Keratinocyte (primary cell): ENCODE measurements at regions not wholly inside any gene's neighbourhood (a gene's known extent, or its start where the extent isn't known, plus 50 kb on each side); places are given as distances from the start of the nearest gene placed in this dataset.

Source experiments
- DNase-seq: peaks from one replicate; pipeline ENCODE4 v3.0.0-alpha.2; 2011; ENCODE audit warnings: low read depth, missing footprints, low spot score
- FAIRE-seq: peaks from 2 replicates; lab custom pipeline; 2011; peaks lifted over from hg19 to GRCh38; lab: Jason Lieb, UNC
- H2AFZ ChIP-seq: 2 replicates; pipeline ENCODE4 v1.6.0; 2012; ENCODE audit warnings: low read length, control low read depth, inconsistent platforms; ENCODE audit not compliant: control insufficient read depth
- H3K27ac ChIP-seq: 2 replicates; pipeline ENCODE4 v1.5.1; 2011; ENCODE audit warnings: low read length; ENCODE audit not compliant: control insufficient read depth, insufficient read depth
- H3K27me3 ChIP-seq: 3 replicates; pipeline ENCODE4 v1.6.0; 2011; ENCODE audit warnings: low read length; ENCODE audit not compliant: control insufficient read depth, insufficient read depth; ENCODE audit errors: extremely low read depth
- H3K36me3 ChIP-seq, 2 experiments: 2 replicates in 1 of 2; 3 replicates in 1 of 2; pipeline ENCODE4 v1.5.1; 2011; ENCODE audit warnings: low read length in 2 of 2, mild to moderate bottlenecking in 1 of 2; ENCODE audit not compliant: control insufficient read depth in 2 of 2, insufficient read depth in 2 of 2; ENCODE audit errors: extremely low read depth in 1 of 2
- H3K4me1 ChIP-seq: 3 replicates; pipeline ENCODE4 v1.5.1; 2011; ENCODE audit warnings: low read length; ENCODE audit not compliant: control insufficient read depth, insufficient read depth; ENCODE audit errors: extremely low read depth
- H3K4me2 ChIP-seq: 3 replicates; pipeline ENCODE4 v1.6.0; 2011; ENCODE audit warnings: low read depth, low read length; ENCODE audit not compliant: control insufficient read depth, insufficient read depth; ENCODE audit errors: extremely low read depth
- H3K4me3 ChIP-seq, 3 experiments: fragments of 200-600 bp in 1 of 3; sonication (generic) in 1 of 3; 2 replicates in 2 of 3; 3 replicates in 1 of 3; pipeline ENCODE4 v1.5.1; 2011 to 2016; ENCODE audit warnings: low read length in 3 of 3, mild to moderate bottlenecking in 3 of 3, control low read depth in 2 of 3, inconsistent platforms in 1 of 3, low read depth in 1 of 3, mixed read lengths in 1 of 3, mixed run types in 1 of 3, moderate library complexity in 1 of 3; ENCODE audit not compliant: control insufficient read depth in 2 of 3, insufficient read depth in 2 of 3; ENCODE audit errors: extremely low read depth in 1 of 3
- H3K79me2 ChIP-seq: 2 replicates; pipeline ENCODE4 v1.6.0; 2012; ENCODE audit warnings: low read length; ENCODE audit not compliant: control insufficient read depth, insufficient read depth
- H3K9ac ChIP-seq: 3 replicates; pipeline ENCODE4 v1.6.0; 2011; ENCODE audit warnings: low read length; ENCODE audit not compliant: control insufficient read depth, insufficient read depth; ENCODE audit errors: extremely low read depth
- H3K9me1 ChIP-seq: 3 replicates; pipeline ENCODE4 v1.6.0; 2011; ENCODE audit warnings: low read length; ENCODE audit not compliant: control insufficient read depth, insufficient read depth; ENCODE audit errors: extremely low read depth
- H3K9me3 ChIP-seq: 2 replicates; pipeline ENCODE4 v1.5.1; 2012; ENCODE audit warnings: low read depth, low read length; ENCODE audit not compliant: control insufficient read depth
- H4K20me1 ChIP-seq: 3 replicates; pipeline ENCODE4 v1.6.0; 2011; ENCODE audit warnings: low read length; ENCODE audit not compliant: control insufficient read depth, insufficient read depth; ENCODE audit errors: extremely low read depth
- CTCF ChIP-seq, 3 experiments: IDR thresholded peaks in 1 of 3; conservative IDR thresholded peaks in 1 of 3; optimal IDR thresholded peaks in 1 of 3; 2 replicates in 2 of 3; 3 replicates in 1 of 3; pipeline versions ENCODE3 to v1.5.1; 2011; ENCODE audit warnings: low read length in 3 of 3, mild to moderate bottlenecking in 3 of 3, moderate library complexity in 2 of 3, control low read depth in 1 of 3, inconsistent platforms in 1 of 3; ENCODE audit not compliant: insufficient read depth in 2 of 3; ENCODE audit errors: extremely low read depth in 1 of 3
- EZH2 ChIP-seq: IDR thresholded peaks from one replicate; pipeline ENCODE4 v1.6.1; 2012; ENCODE audit warnings: inconsistent platforms, mild to moderate bottlenecking, low read length, moderate library complexity
- dilution Hi-C: fragments of 300-500 bp; cut with MboI; formaldehyde crosslinking; loops from one replicate; pipeline ENCODE4 v1.7.0; 2020; ENCODE audit warnings: low sequenced_read_pairs; ENCODE audit not compliant: extremely low pct_ligation_motif_present

GRCh38 chr9:82820186-82820585 lies 242.8 kb downstream of the RASEF start:
- FAIRE-seq (no peak), DNase-seq (no peak)
- Histone ChIP-seq H2AFZ (no peak overlapping the region), H3K4me1 (no peaks in the 10 kb centered on the region), H3K9ac (no peak overlapping the region), H3K4me2 (no peak overlapping the region), H3K9me1 (no peaks in the 10 kb centered on the region), H3K79me2 (no peaks in the 10 kb centered on the region), H3K36me3 (no peaks in the 10 kb centered on the region), H3K9me3 (no peaks in the 10 kb centered on the region), H3K4me3 (no peak overlapping the region), H3K27me3 (no peaks in the 10 kb centered on the region), H3K27ac (no peak overlapping the region), H4K20me1 (no peaks in the 10 kb centered on the region)
- dilution Hi-C loops, result no loop called here
- TF ChIP-seq CTCF (optimal IDR thresholded peaks at IDR 0.05 in 1 of 3, IDR thresholded peaks at IDR 0.05 in 1 of 3, conservative IDR thresholded peaks at IDR 0.05 in 1 of 3; ENCODE audit: extremely low read depth in 1 of 3, insufficient read depth in 2 of 3, low read length in 3 of 3) (no peak), EZH2 (no peak)

- H4K20me1 ChIP-seq, result no peaks in the 10 kb centered on the region
- H3K36me3 ChIP-seq, result no peaks in the 10 kb centered on the region
- no peak overlapping the region for H2AFZ ChIP-seq
- no peak overlapping the region for H3K27ac ChIP-seq
- no peak overlapping the region for H3K4me2 ChIP-seq
- no peak overlapping the region for H3K9ac ChIP-seq
- FAIRE-seq (no peak), DNase-seq (no peak)
- no peaks in the 10 kb centered on the region for H3K4me1 ChIP-seq
- TF ChIP-seq CTCF (optimal IDR thresholded peaks at IDR 0.05 in 1 of 3, IDR thresholded peaks at IDR 0.05 in 1 of 3, conservative IDR thresholded peaks at IDR 0.05 in 1 of 3; ENCODE audit: extremely low read depth in 1 of 3, insufficient read depth in 2 of 3, low read length in 3 of 3) (no peak), EZH2 (no peak)
- dilution Hi-C loops, result no loop called here
- no peaks in the 10 kb centered on the region for H3K9me3 ChIP-seq
- no peaks in the 10 kb centered on the region for H3K79me2 ChIP-seq
- H3K9me1 ChIP-seq, result no peaks in the 10 kb centered on the region
- H3K4me3 ChIP-seq, result no peak overlapping the region
- H3K27me3 ChIP-seq, result no peaks in the 10 kb centered on the region
Measured at GRCh38 chr9:82829818-82830217, 233.1 kb downstream of the RASEF start.
